NT2/D1 (cell line): ENCODE measurements at regions not wholly inside any gene's neighbourhood (a gene's known extent, or its start where the extent isn't known, plus 50 kb on each side); places are given as distances from the start of the nearest gene placed in this dataset.
"Not testable (repeated sequence)": the region's sequence is repeated elsewhere in the genome, so short reads cannot be mapped to it uniquely, and the experiment has no call there.

Experiments
- DNase-seq: peaks from one replicate; pipeline ENCODE4 v3.0.0-alpha.2; 2011; ENCODE audit warnings: low read depth, low spot score
- H3K27me3 ChIP-seq: 2 replicates; pipeline ENCODE4 v1.6.0; 2011; ENCODE audit warnings: mild to moderate bottlenecking; ENCODE audit not compliant: insufficient read length, insufficient read depth
- H3K36me3 ChIP-seq: 2 replicates; pipeline ENCODE4 v1.6.1; 2011; ENCODE audit warnings: mild to moderate bottlenecking, low read length, mixed read lengths; ENCODE audit not compliant: insufficient read depth, insufficient read length
- H3K4me1 ChIP-seq: 2 replicates; pipeline ENCODE4 v1.5.1; 2011; ENCODE audit not compliant: insufficient read depth, insufficient read length
- H3K4me3 ChIP-seq: 2 replicates; pipeline ENCODE4 v1.5.1; 2011; ENCODE audit warnings: low read depth; ENCODE audit not compliant: insufficient read length
- H3K9ac ChIP-seq: 2 replicates; pipeline ENCODE4 v1.6.0; 2011; ENCODE audit warnings: low read depth; ENCODE audit not compliant: insufficient read length
- H3K9me3 ChIP-seq: 2 replicates; pipeline ENCODE4 v1.5.1; 2011; ENCODE audit warnings: mild to moderate bottlenecking, low read length; ENCODE audit not compliant: insufficient read depth
- SUZ12 ChIP-seq: IDR thresholded peaks from 2 replicates; pipeline ENCODE4 v1.6.1; 2011; ENCODE audit not compliant: insufficient read length, insufficient read depth; ENCODE audit errors: extremely low read depth
- YY1 ChIP-seq: IDR thresholded peaks from 2 replicates; pipeline ENCODE4 v1.6.1; 2011; ENCODE audit not compliant: insufficient read length, insufficient read depth
- ZNF274 ChIP-seq: IDR thresholded peaks from 2 replicates; pipeline ENCODE4 v1.6.1; 2011; ENCODE audit warnings: mild to moderate bottlenecking, low read depth, low read length

GRCh38 chr15:87672309-87673288, 583.9 kb downstream of the NTRK3 start:
- TF ChIP-seq ZNF274 (no peak), SUZ12 (no peak), YY1 (no peak)
- Histone ChIP-seq H3K9me3 (peaks cover 10% of the 10 kb centered on the region; the same call in 1 of the 2 replicates), H3K27me3 (no peaks in the 10 kb centered on the region), H3K9ac (no peak overlapping the region), H3K4me3 (no peak overlapping the region), H3K36me3 (no peaks in the 10 kb centered on the region), H3K4me1 (no peaks in the 10 kb centered on the region)
- peak; percentile 18 for DNase-seq

- no peak overlapping the region for H3K4me3 ChIP-seq
- H3K27me3 ChIP-seq = no peaks in the 10 kb centered on the region
- no peaks in the 10 kb centered on the region for H3K4me1 ChIP-seq
- H3K9me3 ChIP-seq = peaks cover 17% of the 10 kb centered on the region; the same call in 1 of the 2 replicates
- H3K36me3 ChIP-seq = no peaks in the 10 kb centered on the region
- no peak for DNase-seq
- H3K9ac ChIP-seq = no peak overlapping the region
- no peak for TF ChIP-seq SUZ12
- TF ChIP-seq YY1 = no peak
- TF ChIP-seq ZNF274 = no peak
Observed at GRCh38 chr15:87671289-87671688, 585.2 kb downstream of the NTRK3 start.

GRCh38 chr15:87669846-87670245, 586.7 kb downstream of the NTRK3 start:
- Histone ChIP-seq H3K9me3 (peaks cover 17% of the 10 kb centered on the region; the same call in 1 of the 2 replicates), H3K4me1 (no peaks in the 10 kb centered on the region), H3K4me3 (no peak overlapping the region), H3K36me3 (no peaks in the 10 kb centered on the region), H3K27me3 (no peaks in the 10 kb centered on the region), H3K9ac (no peak overlapping the region)
- DNase-seq = no peak
- no peak for TF ChIP-seq SUZ12
- TF ChIP-seq ZNF274 = no peak
- no peak for TF ChIP-seq YY1

GRCh38 chr15:87668768-87669564, 587.6 kb downstream of the NTRK3 start:
- DNase-seq, H3K27me3 ChIP-seq, H3K36me3 ChIP-seq, H3K9ac ChIP-seq, H3K4me3 ChIP-seq, H3K4me1 ChIP-seq: not testable (repeated sequence)
- peaks cover 17% of the 10 kb centered on the region; the same call in 1 of the 2 replicates for H3K9me3 ChIP-seq

GRCh38 chr15:87667643-87668042, 588.9 kb downstream of the NTRK3 start:
- TF ChIP-seq YY1 (no peak), SUZ12 (no peak), ZNF274 (no peak)
- H3K4me1 ChIP-seq = no peaks in the 10 kb centered on the region
- H3K9me3 ChIP-seq = peaks cover 23% of the 10 kb centered on the region; the same call in 1 of the 2 replicates
- no peaks in the 10 kb centered on the region for H3K27me3 ChIP-seq
- DNase-seq = no peak
- no peak overlapping the region for H3K4me3 ChIP-seq
- no peak overlapping the region for H3K9ac ChIP-seq
- no peaks in the 10 kb centered on the region for H3K36me3 ChIP-seq

GRCh38 chr15:87662575-87662974, 594.0 kb downstream of the NTRK3 start:
- H3K4me1 ChIP-seq = no peaks in the 10 kb centered on the region
- no peaks in the 10 kb centered on the region for H3K27me3 ChIP-seq
- peaks cover 13% of the 10 kb centered on the region; the same call in 1 of the 2 replicates for H3K9me3 ChIP-seq
- DNase-seq = no peak
- no peak for TF ChIP-seq YY1
- no peak for TF ChIP-seq ZNF274
- no peak for TF ChIP-seq SUZ12
- no peak overlapping the region for H3K9ac ChIP-seq
- H3K36me3 ChIP-seq = no peaks in the 10 kb centered on the region
- H3K4me3 ChIP-seq = no peak overlapping the region
